Stimulated activated effector memory CD8-positive, alpha-beta T cell treated with anti-CD3 and anti-CD28 coated beads, Interleukin-12 subunit alpha, Interleukin-12 subunit beta, amount 100 ng/mL, for 72 hours (primary cell): ENCODE measurements at regions not wholly inside any gene's neighbourhood (a gene's known extent, or its start where the extent isn't known, plus 50 kb on each side); places are given as distances from the start of the nearest gene placed in this dataset.
A peak's percentile ranks its signal among the peaks of the same experiment; 100 is the strongest.

Experiments used
- ATAC-seq: fragments of 150-1000 bp; cut with Tn5 transposase; 2 replicates; pipeline ENCODE4 v1.10.0; 2021
- DNase-seq, 2 donors: peaks; one replicate each; pipeline ENCODE4 v3.0.0; 2021 to 2022; ENCODE audit warnings: low spot score in 2 of 2
- H3K27ac Mint-ChIP-seq: one replicate; pipeline ENCODE4 v1.8.0; 2022; ENCODE audit warnings: mild to moderate bottlenecking, mixed read lengths
- H3K36me3 Mint-ChIP-seq: one replicate; pipeline ENCODE4 v1.8.0; 2022; ENCODE audit warnings: mild to moderate bottlenecking, mixed read lengths
- H3K4me1 Mint-ChIP-seq: one replicate; pipeline ENCODE4 v1.8.0; 2022; ENCODE audit warnings: mixed read lengths
- H3K4me3 Mint-ChIP-seq: one replicate; pipeline ENCODE4 v1.8.0; 2022; ENCODE audit warnings: mild to moderate bottlenecking, mixed read lengths
- H3K9me3 Mint-ChIP-seq: one replicate; pipeline ENCODE4 v1.8.0; 2022; ENCODE audit warnings: mixed read lengths

- Mint-ChIP-seq H3K4me1 (no peaks in the 10 kb centered on the region), H3K9me3 (peaks cover 9% of the 10 kb centered on the region), H3K27ac (no peak overlapping the region), H3K4me3 (no peak overlapping the region), H3K36me3 (no peaks in the 10 kb centered on the region)
- ATAC-seq: no peak
- DNase-seq: no peak
Observed at GRCh38 chr3:31438742-31439141, 94.0 kb upstream of the STT3B start.

GRCh38 chr3:31439890-31440750, 92.6 kb upstream of the STT3B start:
- DNase-seq (no peak), ATAC-seq (no peak)
- no peaks in the 10 kb centered on the region for H3K36me3 Mint-ChIP-seq
- H3K9me3 Mint-ChIP-seq: peaks cover 9% of the 10 kb centered on the region
- no peak overlapping the region for H3K4me3 Mint-ChIP-seq
- H3K27ac Mint-ChIP-seq: no peak overlapping the region
- no peaks in the 10 kb centered on the region for H3K4me1 Mint-ChIP-seq

DNA sequence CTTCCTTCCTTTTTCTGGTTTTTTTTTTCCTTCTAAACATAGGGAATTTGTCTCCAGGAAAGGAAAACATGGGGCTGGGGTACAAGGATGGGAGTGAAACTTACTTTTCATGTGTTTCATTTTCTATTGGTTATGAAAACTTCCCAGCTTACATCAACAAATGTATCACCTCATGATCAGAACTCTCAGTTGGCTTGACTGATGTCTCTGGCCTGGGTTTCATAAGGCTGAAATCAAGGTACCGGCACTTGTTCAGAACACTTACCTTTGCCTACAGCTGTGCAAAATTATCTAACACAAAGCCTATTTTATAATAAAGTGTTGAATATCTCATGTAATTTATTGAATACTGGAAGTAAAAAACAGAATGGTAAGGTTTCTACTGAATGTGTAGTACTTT, 91.8 kb upstream of the STT3B start:
- ATAC-seq: no peak
- Mint-ChIP-seq H3K4me3 (no peak overlapping the region), H3K9me3 (peaks cover 9% of the 10 kb centered on the region), H3K36me3 (no peaks in the 10 kb centered on the region), H3K27ac (no peak overlapping the region), H3K4me1 (no peaks in the 10 kb centered on the region)
- no peak for DNase-seq

DNA sequence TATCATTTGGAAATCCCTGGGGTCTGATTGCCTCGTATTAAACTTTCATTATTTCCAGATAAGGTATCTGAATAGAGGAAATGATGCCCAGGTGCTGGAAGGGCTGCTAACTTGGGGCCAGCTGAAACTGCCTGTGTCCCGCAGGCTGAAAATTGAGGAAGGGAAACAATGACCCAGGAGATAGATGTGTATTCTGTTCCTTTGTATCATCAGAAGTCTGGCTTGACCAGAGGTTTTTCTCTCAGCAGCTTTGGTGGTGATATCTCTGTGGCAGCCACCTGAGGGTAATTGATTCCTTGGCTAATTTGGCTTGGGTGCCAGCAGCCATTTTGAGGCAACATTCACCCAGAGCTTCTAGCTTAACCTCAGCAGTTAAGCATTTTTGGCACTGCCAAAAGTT, 90.0 kb upstream of the STT3B start:
- no peak for ATAC-seq

DNA sequence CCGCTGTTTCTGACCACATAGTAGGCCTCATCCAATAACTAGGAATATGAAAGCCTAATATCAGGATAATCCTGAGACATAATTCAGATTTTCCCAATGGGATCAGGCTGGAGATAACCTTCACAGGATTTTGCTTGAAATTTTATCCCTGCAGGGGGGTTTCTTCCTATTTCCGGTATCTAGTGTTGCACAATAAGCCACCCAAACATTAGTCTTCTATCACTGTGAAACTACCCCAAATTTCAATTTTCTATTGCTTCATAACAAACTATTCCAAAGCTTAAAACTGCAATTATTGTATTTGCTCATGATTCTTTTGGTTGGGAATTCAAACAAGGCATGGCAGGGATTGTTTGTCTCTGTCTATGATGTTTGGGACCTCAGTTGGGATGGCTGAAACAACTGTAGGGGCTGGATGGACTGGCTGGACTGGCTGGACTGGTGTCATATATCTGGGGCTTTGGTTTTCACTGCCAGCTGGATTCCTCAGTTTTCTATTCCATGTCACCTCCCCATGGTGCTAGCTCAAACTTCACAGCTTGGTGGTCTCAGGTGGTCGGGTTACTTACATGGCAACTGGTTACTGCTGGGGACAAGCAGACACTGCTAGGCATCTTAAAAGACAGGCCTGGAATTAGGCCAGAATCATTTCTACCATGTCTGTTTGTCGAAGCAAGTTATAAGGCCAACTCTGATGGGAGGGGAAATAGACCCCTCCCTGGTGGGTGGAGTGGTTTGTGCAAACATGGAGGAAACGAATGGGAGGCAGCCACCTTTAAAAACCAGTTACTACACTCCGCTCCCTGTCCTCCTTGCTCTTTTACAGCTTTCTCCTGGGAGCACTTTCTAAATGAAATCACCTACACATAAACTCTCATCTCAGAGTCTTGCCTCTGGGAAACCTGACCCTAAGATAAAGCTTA, 88.2 kb upstream of the STT3B start:
- ATAC-seq (no peak), DNase-seq (no peak)
- Mint-ChIP-seq H3K9me3 (no peaks in the 10 kb centered on the region), H3K27ac (no peak overlapping the region), H3K4me3 (no peak overlapping the region), H3K4me1 (peaks cover 11% of the 10 kb centered on the region), H3K36me3 (no peaks in the 10 kb centered on the region)

More for the DNA sequence above, 90.0 kb upstream of the STT3B start:
- DNase-seq: no peak
- H3K27ac Mint-ChIP-seq: no peak overlapping the region
- no peak overlapping the region for H3K4me3 Mint-ChIP-seq
- no peaks in the 10 kb centered on the region for H3K36me3 Mint-ChIP-seq
- peaks cover under 1% of the 10 kb centered on the region for H3K9me3 Mint-ChIP-seq
- H3K4me1 Mint-ChIP-seq: no peaks in the 10 kb centered on the region

DNA sequence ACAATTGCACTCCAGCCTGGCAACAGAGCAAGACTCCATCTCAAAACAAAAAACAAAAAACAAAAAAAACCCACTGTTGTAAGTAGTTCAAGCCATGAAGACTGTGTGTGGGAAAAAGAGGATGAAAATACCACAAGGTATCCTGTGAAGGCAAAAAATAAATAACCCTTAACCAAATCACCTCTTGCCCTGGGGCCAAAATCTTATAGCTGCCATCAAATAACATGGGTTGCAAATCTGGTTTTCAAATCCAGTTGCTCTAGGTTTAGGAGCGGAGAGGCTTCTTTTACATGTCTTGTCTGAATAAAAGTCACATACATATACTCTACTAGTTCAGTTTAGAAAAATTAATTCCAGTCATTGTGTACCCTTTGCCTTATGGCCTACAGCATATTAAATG, 87.0 kb upstream of the STT3B start:
- Mint-ChIP-seq H3K4me3 (no peak overlapping the region), H3K27ac (no peak overlapping the region), H3K4me1 (peaks cover 11% of the 10 kb centered on the region), H3K36me3 (no peaks in the 10 kb centered on the region), H3K9me3 (no peaks in the 10 kb centered on the region)
- no peak for ATAC-seq
- DNase-seq: no peak

GRCh38 chr3:31448035-31448881, 84.5 kb upstream of the STT3B start:
- no peak for DNase-seq

GRCh38 chr3:31448882-31449243, 83.9 kb upstream of the STT3B start:
- Mint-ChIP-seq H3K36me3 (no peaks in the 10 kb centered on the region), H3K9me3 (no peaks in the 10 kb centered on the region), H3K4me3 (no peak overlapping the region), H3K27ac (no peak overlapping the region), H3K4me1 (peaks cover 11% of the 10 kb centered on the region)
- DNase-seq (no peak), ATAC-seq (no peak)

More at GRCh38 chr3:31448035-31448881, 84.5 kb upstream of the STT3B start:
- Mint-ChIP-seq H3K36me3 (no peaks in the 10 kb centered on the region), H3K4me3 (no peak overlapping the region), H3K4me1 (peaks cover 11% of the 10 kb centered on the region), H3K9me3 (no peaks in the 10 kb centered on the region), H3K27ac (no peak overlapping the region)
- ATAC-seq: peak; percentile 65

GRCh38 chr3:31449318-31449717, 83.4 kb upstream of the STT3B start:
- H3K36me3 Mint-ChIP-seq: no peaks in the 10 kb centered on the region
- no peaks in the 10 kb centered on the region for H3K9me3 Mint-ChIP-seq
- H3K27ac Mint-ChIP-seq: no peak overlapping the region
- ATAC-seq (no peak), DNase-seq (no peak)
- H3K4me3 Mint-ChIP-seq: no peak overlapping the region
- peaks cover 11% of the 10 kb centered on the region for H3K4me1 Mint-ChIP-seq

DNA sequence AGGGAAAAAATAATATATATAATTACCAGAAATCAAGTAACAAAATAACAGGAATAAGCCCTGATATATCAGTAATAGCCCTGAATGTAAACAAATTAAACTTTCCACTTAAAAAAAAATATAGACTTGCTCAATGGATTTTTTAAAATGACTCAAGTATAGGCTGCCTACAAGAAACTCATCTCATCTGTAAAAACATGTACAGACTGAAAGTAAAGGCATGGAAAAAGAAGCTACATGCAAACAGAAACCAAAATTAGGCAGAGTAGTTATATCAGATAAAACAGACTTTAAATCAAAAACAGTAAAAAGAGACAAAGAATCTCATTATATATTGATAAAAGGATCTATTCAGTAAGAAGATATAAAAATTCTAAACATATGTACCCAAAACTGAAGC, 82.4 kb upstream of the STT3B start:
- Mint-ChIP-seq H3K27ac (no peak overlapping the region), H3K36me3 (no peaks in the 10 kb centered on the region), H3K9me3 (no peaks in the 10 kb centered on the region), H3K4me1 (peaks cover 11% of the 10 kb centered on the region), H3K4me3 (no peak overlapping the region)
- DNase-seq (no peak), ATAC-seq (peak; percentile 46)

DNA sequence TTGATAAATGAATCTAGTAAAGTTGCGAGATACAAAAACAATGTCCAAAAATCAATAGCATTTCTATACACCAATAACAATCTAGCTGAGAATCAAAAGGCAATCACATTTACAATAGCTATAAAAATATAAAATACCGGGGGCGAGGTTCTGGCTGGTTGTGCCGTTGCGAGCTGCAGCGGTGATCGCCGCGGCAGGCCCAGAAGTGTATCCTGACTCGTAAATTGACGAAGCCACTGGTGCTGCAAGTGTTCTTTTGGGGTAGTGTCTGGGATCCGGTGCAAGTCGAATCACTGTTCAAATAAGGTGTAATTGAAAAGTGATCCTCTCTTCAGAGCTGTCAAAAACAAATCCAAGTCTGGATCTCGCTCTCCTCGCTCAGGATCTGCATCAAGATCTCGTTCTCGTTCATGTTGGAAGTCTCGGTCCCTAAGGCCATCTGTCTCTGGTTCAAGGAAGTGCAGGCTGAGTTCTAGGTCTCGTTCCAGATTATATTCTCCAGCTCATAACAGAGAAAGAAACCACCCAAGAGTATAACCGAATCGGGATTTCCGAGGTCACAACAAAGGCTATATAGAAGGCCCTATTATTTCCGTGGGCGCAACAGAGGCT, 80.1 kb upstream of the STT3B start:
- no peak overlapping the region for H3K4me3 Mint-ChIP-seq
- H3K9me3 Mint-ChIP-seq: no peaks in the 10 kb centered on the region
- peaks cover 11% of the 10 kb centered on the region for H3K4me1 Mint-ChIP-seq
- no peaks in the 10 kb centered on the region for H3K36me3 Mint-ChIP-seq
- ATAC-seq: no peak
- no peak overlapping the region for H3K27ac Mint-ChIP-seq
- DNase-seq: no peak

GRCh38 chr3:31453430-31453829, 79.3 kb upstream of the STT3B start:
- H3K9me3 Mint-ChIP-seq: no peaks in the 10 kb centered on the region
- H3K4me3 Mint-ChIP-seq: no peak overlapping the region
- no peak overlapping the region for H3K27ac Mint-ChIP-seq
- H3K36me3 Mint-ChIP-seq: no peaks in the 10 kb centered on the region
- DNase-seq (no peak), ATAC-seq (no peak)
- peaks cover 9% of the 10 kb centered on the region for H3K4me1 Mint-ChIP-seq

DNA sequence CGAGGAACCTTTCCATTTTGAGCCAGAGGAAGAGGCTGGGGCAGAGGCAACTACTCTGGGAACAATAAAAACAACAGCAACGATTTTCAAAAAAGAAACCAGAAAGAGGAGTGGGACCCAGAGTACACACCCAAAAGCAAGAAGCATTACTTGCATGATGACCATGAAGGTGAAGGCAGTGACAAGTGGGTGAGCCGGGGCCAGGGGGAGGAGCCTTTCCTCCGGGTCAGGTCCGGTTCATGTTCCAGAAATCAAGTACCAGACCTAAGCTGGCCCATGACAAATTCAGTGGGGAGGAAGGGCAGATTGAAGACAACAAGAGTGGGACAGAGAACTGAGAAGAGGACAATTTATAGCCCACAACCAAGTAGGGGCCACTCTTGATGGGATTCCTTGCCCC, 77.2 kb upstream of the STT3B start:
- ATAC-seq (no peak), DNase-seq (no peak)
- no peaks in the 10 kb centered on the region for H3K4me1 Mint-ChIP-seq
- no peak overlapping the region for H3K27ac Mint-ChIP-seq
- no peaks in the 10 kb centered on the region for H3K36me3 Mint-ChIP-seq
- no peaks in the 10 kb centered on the region for H3K9me3 Mint-ChIP-seq
- no peak overlapping the region for H3K4me3 Mint-ChIP-seq

DNA sequence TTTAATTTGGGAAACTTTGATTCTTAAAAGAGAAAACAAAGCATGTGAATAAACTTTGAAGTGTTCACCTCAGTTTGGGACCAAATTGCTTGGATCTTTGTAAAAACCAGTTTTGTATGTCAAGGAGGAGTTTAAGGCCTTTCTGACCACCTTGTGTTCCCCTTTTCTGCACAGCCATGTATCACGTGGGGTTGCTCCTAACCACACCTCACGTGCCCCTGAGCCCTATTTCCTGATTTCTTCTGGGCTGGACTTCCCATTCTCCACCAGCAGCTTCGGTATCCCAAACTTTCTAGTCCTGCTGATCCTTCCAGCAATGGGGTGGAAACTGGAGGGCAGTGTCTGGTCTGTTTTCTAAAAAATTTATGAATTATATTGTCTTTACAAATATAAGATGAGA, 76.4 kb upstream of the STT3B start:
- no peak for ATAC-seq
- H3K9me3 Mint-ChIP-seq: no peaks in the 10 kb centered on the region
- H3K27ac Mint-ChIP-seq: no peak overlapping the region
- no peaks in the 10 kb centered on the region for H3K36me3 Mint-ChIP-seq
- no peak overlapping the region for H3K4me3 Mint-ChIP-seq
- H3K4me1 Mint-ChIP-seq: no peaks in the 10 kb centered on the region
- no peak for DNase-seq

DNA sequence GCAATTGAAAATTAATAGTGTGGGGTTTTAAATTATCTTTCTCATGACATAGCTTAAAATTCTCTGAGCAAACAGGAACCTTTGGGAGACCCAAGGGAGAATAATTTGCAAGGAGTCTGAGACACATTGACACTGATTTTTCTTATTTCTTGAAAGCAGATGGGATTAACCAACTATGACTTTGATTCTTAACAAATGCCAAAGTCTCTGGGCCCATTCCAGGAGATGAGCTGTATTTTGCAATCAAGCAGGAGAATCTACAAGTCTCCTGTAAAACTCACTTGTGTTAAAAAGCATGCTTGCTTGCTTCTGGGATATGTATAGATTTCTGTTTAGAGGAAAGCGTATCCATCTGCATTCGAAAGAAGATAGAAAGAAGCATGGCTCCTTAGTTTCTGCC, 71.3 kb upstream of the STT3B start:
- H3K36me3 Mint-ChIP-seq: no peaks in the 10 kb centered on the region
- H3K9me3 Mint-ChIP-seq: no peaks in the 10 kb centered on the region
- no peak for DNase-seq
- H3K27ac Mint-ChIP-seq: peak overlapping the region; percentile 8
- no peak for ATAC-seq
- H3K4me3 Mint-ChIP-seq: peak overlapping the region; percentile 15
- H3K4me1 Mint-ChIP-seq: peaks cover 25% of the 10 kb centered on the region
